GM18499 (cell line): ENCODE measurements at regions not wholly inside any gene's neighbourhood (a gene's known extent, or its start where the extent isn't known, plus 50 kb on each side); places are given as distances from the start of the nearest gene placed in this dataset.
"Not testable (repeated sequence)": the region's sequence is repeated elsewhere in the genome, so short reads cannot be mapped to it uniquely, and the experiment has no call there.

Source experiments
- ATAC-seq: cut with Tn5 transposase; IDR thresholded peaks from one replicate; pipeline ENCODE4 v1.9.1; 2021; ENCODE audit warnings: moderate number of reproducible peaks; ENCODE audit not compliant: insufficient read depth, unreplicated experiment

- no peak for ATAC-seq
Observed at GRCh38 chr4:177785000-177785399, 342.8 kb upstream of the AGA start.

GRCh38 chr4:177789610-177790009 is 347.4 kb upstream of the AGA start:
- no peak for ATAC-seq

- no peak for ATAC-seq
Observed at GRCh38 chr4:177791188-177791587, 349.0 kb upstream of the AGA start.

GRCh38 chr4:177796841-177797240 is 354.6 kb upstream of the AGA start:
- no peak for ATAC-seq

GRCh38 chr4:177798161-177798560 is 355.9 kb upstream of the AGA start:
- no peak for ATAC-seq

GRCh38 chr4:177802162-177802561 is 359.9 kb upstream of the AGA start:
- no peak for ATAC-seq

GRCh38 chr4:177802661-177803060 is 360.4 kb upstream of the AGA start:
- no peak for ATAC-seq

GRCh38 chr4:177803151-177803550 is 360.9 kb upstream of the AGA start:
- ATAC-seq, result no peak

- ATAC-seq, result no peak
Observed at GRCh38 chr4:177809791-177810190, 367.6 kb upstream of the AGA start.

- ATAC-seq, result no peak
Observed at GRCh38 chr4:177810220-177810619, 368.0 kb upstream of the AGA start.

GRCh38 chr4:177818392-177818791 is 376.2 kb upstream of the AGA start:
- not testable (repeated sequence) for ATAC-seq

GRCh38 chr4:177826973-177827372 is 384.7 kb upstream of the AGA start:
- ATAC-seq, result no peak

- no peak for ATAC-seq
Observed at GRCh38 chr4:177841258-177841657, 399.0 kb upstream of the AGA start.

GRCh38 chr4:177853229-177853628 is 411.0 kb upstream of the AGA start:
- no peak for ATAC-seq

- ATAC-seq, result no peak
Observed at GRCh38 chr4:177855507-177856197, 413.4 kb upstream of the AGA start.

GRCh38 chr4:177860171-177860570 is 417.9 kb upstream of the AGA start:
- no peak for ATAC-seq

GRCh38 chr4:177861551-177862094 is 419.4 kb upstream of the AGA start:
- no peak for ATAC-seq

- ATAC-seq, result no peak
Observed at GRCh38 chr4:177862541-177863176, 420.4 kb upstream of the AGA start.

- ATAC-seq, result no peak
Observed at GRCh38 chr4:177879851-177880250, 437.6 kb upstream of the AGA start.

GRCh38 chr4:177895136-177895535 is 452.9 kb upstream of the AGA start:
- no peak for ATAC-seq

GRCh38 chr4:177901786-177902185 is 459.5 kb upstream of the AGA start:
- ATAC-seq, result no peak

- ATAC-seq, result no peak
Observed at GRCh38 chr4:177902386-177902785, 460.1 kb upstream of the AGA start.
